ACC112 (cell line): ENCODE measurements at regions not wholly inside any gene's neighbourhood (a gene's known extent, or its start where the extent isn't known, plus 50 kb on each side); places are given as distances from the start of the nearest gene placed in this dataset.

Experiments used
- H2AFZ ChIP-seq: fragments of 200-600 bp; sonication (generic); one replicate; pipeline ENCODE4 v1.6.0; 2017; ENCODE audit warnings: antibody characterized with exemption, low read length; ENCODE audit not compliant: unreplicated experiment
- H3K27ac ChIP-seq: fragments of 200-600 bp; sonication (generic); 2 replicates; pipeline ENCODE4 v1.5.1; 2014; ENCODE audit warnings: low read depth, mild to moderate bottlenecking, antibody characterized with exemption, low read length, moderate library complexity
- H3K27me3 ChIP-seq: fragments of 200-600 bp; sonication (generic); 2 replicates; pipeline ENCODE4 v1.6.1; 2014; ENCODE audit warnings: mild to moderate bottlenecking, antibody characterized with exemption, low read length, moderate library complexity, mixed read lengths; ENCODE audit not compliant: insufficient read depth
- H3K36me3 ChIP-seq: fragments of 200-600 bp; sonication (generic); 2 replicates; pipeline ENCODE4 v1.6.1; 2016; ENCODE audit warnings: mild to moderate bottlenecking, antibody characterized with exemption, low read length, moderate library complexity, mixed read lengths; ENCODE audit not compliant: insufficient read depth
- H3K4me1 ChIP-seq: fragments of 200-600 bp; sonication (generic); one replicate; pipeline ENCODE4 v1.6.1; 2016; ENCODE audit warnings: low read length, mixed read lengths; ENCODE audit not compliant: insufficient read depth, unreplicated experiment, control insufficient read depth
- H3K4me3 ChIP-seq: fragments of 200-600 bp; sonication (generic); 2 replicates; pipeline ENCODE4 v1.5.1; 2014; ENCODE audit warnings: mild to moderate bottlenecking, low read depth, low read length
- H3K79me2 ChIP-seq: fragments of 200-600 bp; sonication (generic); one replicate; pipeline ENCODE4 v1.6.0; 2016; ENCODE audit warnings: low read length; ENCODE audit not compliant: control insufficient read depth, unreplicated experiment, insufficient read depth

DNA sequence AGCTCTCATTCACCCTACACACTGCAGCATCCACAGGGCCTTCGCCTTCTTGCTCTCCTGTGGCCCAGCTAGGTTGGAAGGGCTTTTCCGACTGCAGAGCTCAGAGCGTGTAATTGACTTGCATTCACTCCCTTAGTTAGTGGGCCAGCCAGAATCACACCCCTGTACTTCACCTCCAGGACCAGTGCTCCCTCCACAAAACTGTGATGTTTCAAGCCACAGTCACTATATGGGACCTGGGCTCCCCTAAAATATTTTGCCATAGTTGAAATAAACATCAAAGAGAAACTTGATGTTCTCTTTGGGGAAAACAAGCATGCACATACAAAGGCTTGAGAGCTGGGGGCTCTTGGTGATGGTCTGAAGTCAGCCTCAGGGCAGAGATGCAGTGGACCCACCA lies 69.7 kb upstream of the POU3F3 start:
- H3K36me3 ChIP-seq, result no peaks in the 10 kb centered on the region
- H3K27ac ChIP-seq, result no peak overlapping the region
- H2AFZ ChIP-seq, result no peak overlapping the region
- peaks cover 7% of the 10 kb centered on the region for H3K4me1 ChIP-seq
- H3K4me3 ChIP-seq, result no peak overlapping the region
- no peaks in the 10 kb centered on the region for H3K79me2 ChIP-seq
- 0 out of 2 replicates have a peak, but pooled peaks cover 5% of the 10 kb centered on the region for H3K27me3 ChIP-seq

- Histone ChIP-seq H3K4me3 (no peak overlapping the region), H3K79me2 (no peaks in the 10 kb centered on the region), H3K27me3 (0 out of 2 replicates have a peak, but pooled peaks cover 5% of the 10 kb centered on the region), H2AFZ (no peak overlapping the region), H3K4me1 (peaks cover 6% of the 10 kb centered on the region), H3K36me3 (no peaks in the 10 kb centered on the region), H3K27ac (no peak overlapping the region)
These were observed 67.7 kb upstream of the POU3F3 start for GRCh38 chr2:104786204-104786603.

- H3K27me3 ChIP-seq, result 0 out of 2 replicates have a peak, but pooled peaks cover 5% of the 10 kb centered on the region
- peaks cover 4% of the 10 kb centered on the region for H3K4me1 ChIP-seq
- H3K27ac ChIP-seq, result no peak overlapping the region
- no peaks in the 10 kb centered on the region for H3K79me2 ChIP-seq
- no peak overlapping the region for H2AFZ ChIP-seq
- no peak overlapping the region for H3K4me3 ChIP-seq
- H3K36me3 ChIP-seq, result no peaks in the 10 kb centered on the region
These were observed 67.1 kb upstream of the POU3F3 start for GRCh38 chr2:104786821-104787220.

DNA sequence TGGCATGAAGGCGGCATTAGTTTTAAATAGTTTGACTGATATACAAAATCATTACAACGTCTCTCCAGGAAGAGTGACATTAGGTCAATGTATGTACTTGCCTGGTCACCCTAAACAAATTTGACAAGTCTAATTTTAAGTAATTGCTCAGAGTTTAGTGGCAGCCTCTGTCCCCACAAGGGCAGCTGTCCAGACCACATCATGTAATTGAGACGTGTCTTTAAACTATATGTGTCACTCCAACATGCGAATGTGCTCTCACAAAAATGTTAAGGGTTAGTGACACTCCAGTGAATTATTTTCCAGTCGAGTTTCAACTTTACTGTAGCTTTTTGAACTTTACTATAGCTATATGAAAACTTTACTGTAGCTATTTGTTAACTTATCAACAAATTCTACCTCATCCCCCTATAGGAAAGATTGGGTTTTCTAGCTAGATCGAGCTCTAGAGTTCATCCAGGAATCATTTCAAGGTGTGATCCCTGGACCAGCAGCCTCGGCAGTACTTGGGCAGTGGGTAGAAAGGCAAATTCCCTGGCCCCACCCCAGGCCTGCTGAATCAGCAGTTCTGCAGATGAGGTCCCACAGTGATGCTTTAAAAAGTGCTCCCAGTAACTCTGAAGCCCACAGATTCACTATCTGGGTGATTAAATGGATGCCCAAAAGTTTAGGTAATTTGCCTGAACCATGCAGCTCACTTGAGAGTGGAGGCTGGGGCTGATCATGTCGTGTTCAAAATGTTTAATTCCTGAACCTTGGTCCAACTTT lies 66.4 kb upstream of the POU3F3 start:
- no peak overlapping the region for H2AFZ ChIP-seq
- H3K27ac ChIP-seq, result no peak overlapping the region
- H3K4me3 ChIP-seq, result no peak overlapping the region
- no peaks in the 10 kb centered on the region for H3K36me3 ChIP-seq
- H3K27me3 ChIP-seq, result 0 out of 2 replicates have a peak, but pooled peaks cover 5% of the 10 kb centered on the region
- H3K4me1 ChIP-seq, result peaks cover 4% of the 10 kb centered on the region
- H3K79me2 ChIP-seq, result no peaks in the 10 kb centered on the region

DNA sequence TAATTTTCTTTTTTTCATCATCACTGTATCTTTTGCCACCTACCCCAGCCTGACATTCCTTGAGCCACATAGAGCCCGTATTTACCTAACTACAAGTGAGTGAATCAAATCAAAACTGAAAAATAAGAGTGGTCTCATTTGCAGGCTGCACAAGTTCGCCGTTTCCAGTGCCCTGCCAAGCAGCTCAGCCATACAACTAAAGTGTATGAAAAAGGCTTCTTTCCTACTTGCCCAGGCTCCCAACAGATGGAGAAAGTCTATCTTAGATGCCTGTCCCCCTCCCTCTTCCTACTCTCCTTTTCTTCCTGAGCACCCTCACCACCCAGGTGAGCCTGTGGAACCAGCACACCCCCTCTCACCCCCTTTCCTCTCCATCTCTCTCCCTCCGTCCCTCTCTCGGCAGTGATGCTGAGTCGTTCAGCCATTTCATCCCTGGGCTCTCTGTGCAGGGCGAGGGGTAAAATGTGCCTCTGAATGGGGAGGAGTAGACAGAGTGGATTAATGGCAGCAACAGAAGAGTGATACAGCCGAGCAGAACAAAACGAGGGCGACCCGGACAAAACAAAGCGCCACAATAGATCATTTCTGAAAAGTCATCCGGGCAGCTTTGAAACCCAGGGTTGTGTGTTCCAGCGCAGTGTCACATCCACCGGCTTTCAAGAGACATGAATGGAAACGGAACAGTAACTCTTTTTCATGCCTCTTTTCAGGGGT lies 65.0 kb upstream of the POU3F3 start:
- Histone ChIP-seq H2AFZ (no peak overlapping the region), H3K4me1 (peaks cover 4% of the 10 kb centered on the region), H3K36me3 (no peaks in the 10 kb centered on the region), H3K79me2 (no peaks in the 10 kb centered on the region), H3K27me3 (0 out of 2 replicates have a peak, but pooled peaks cover 5% of the 10 kb centered on the region), H3K27ac (no peak overlapping the region), H3K4me3 (no peak overlapping the region)

- peak overlapping the region; percentile 57 for H2AFZ ChIP-seq
- H3K36me3 ChIP-seq, result no peaks in the 10 kb centered on the region
- 0 out of 2 replicates have a peak, but pooled peaks cover 5% of the 10 kb centered on the region for H3K27me3 ChIP-seq
- H3K4me3 ChIP-seq, result no peak overlapping the region
- H3K79me2 ChIP-seq, result no peaks in the 10 kb centered on the region
- peaks cover 17% of the 10 kb centered on the region for H3K4me1 ChIP-seq
- no peak overlapping the region for H3K27ac ChIP-seq
These were observed 63.7 kb upstream of the POU3F3 start for GRCh38 chr2:104790100-104790811.

GRCh38 chr2:104790901-104791495 lies 62.9 kb upstream of the POU3F3 start:
- Histone ChIP-seq H3K4me3 (no peak overlapping the region), H3K36me3 (no peaks in the 10 kb centered on the region), H3K79me2 (no peaks in the 10 kb centered on the region), H3K27ac (no peak overlapping the region), H3K27me3 (0 out of 2 replicates have a peak, but pooled peaks cover 5% of the 10 kb centered on the region), H3K4me1 (peaks cover 20% of the 10 kb centered on the region), H2AFZ (no peak overlapping the region)

DNA sequence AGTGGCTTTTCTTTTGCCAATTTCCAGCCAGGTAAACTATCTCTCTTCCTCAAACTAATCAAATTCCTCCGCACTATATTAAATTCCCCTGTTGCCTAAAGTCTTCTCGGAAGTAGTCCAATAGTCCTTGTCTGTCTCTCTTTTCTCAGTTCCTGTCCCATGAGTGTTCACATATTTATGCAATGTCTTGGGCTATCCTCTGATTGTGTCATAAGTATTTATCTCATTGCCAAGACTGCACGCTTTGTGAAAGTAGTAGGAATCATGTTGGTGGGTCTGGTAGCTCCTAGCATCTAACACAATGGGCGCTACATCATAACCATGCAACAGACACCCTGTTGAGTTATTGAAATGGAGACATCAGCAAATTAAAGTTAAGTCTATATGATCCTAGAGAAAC lies 59.9 kb upstream of the POU3F3 start:
- Histone ChIP-seq H2AFZ (no peak overlapping the region), H3K36me3 (no peaks in the 10 kb centered on the region), H3K27ac (peak overlapping the region; percentile 73), H3K27me3 (0 out of 2 replicates have a peak, but pooled peaks cover 2% of the 10 kb centered on the region), H3K79me2 (no peaks in the 10 kb centered on the region), H3K4me1 (peaks cover 20% of the 10 kb centered on the region), H3K4me3 (no peak overlapping the region)

GRCh38 chr2:104794441-104794840 lies 59.5 kb upstream of the POU3F3 start:
- H2AFZ ChIP-seq, result no peak overlapping the region
- no peaks in the 10 kb centered on the region for H3K27me3 ChIP-seq
- peak overlapping the region; percentile 73 for H3K27ac ChIP-seq
- H3K36me3 ChIP-seq, result no peaks in the 10 kb centered on the region
- H3K4me1 ChIP-seq, result peaks cover 20% of the 10 kb centered on the region
- H3K79me2 ChIP-seq, result no peaks in the 10 kb centered on the region
- no peak overlapping the region for H3K4me3 ChIP-seq
